ENCODE measurements at regions not wholly inside any gene's neighbourhood (a gene's known extent, or its start where the extent isn't known, plus 50 kb on each side); places are given as distances from the start of the nearest gene placed in this dataset.

DNA sequence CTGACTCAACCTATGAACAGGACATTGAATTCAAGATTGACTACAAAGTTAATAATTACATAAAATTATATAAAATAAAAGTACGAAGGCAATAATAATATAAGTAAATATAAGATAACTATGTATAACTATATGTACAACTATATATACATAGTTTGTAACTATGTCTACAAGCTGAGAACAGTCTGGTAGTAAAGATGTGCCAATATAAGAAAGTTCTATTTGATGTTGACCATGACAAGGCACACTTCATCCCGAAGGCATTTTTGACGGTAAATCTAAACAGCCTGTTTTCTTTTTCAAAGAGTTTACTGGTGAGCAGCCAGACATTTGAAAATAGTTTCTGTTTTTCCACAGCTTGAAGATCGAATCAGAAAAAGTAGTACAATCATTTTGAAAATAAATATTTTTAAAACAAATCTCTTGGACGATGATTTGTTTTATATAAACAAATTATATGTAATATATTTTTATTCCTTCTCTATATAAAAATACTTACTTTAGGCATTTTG, 112.9 kb downstream of the CEP44 start:
- WGBS, 4 donors, result 70 to 83% (median 75%) methylated on average over 5 of the region's 5 CpGs
- H3K27me3 ChIP-seq, result peaks cover 0 to 3% (median 0%) of the 10 kb centered on the region in 9 donors
- no peak for ATAC-seq

DNA sequence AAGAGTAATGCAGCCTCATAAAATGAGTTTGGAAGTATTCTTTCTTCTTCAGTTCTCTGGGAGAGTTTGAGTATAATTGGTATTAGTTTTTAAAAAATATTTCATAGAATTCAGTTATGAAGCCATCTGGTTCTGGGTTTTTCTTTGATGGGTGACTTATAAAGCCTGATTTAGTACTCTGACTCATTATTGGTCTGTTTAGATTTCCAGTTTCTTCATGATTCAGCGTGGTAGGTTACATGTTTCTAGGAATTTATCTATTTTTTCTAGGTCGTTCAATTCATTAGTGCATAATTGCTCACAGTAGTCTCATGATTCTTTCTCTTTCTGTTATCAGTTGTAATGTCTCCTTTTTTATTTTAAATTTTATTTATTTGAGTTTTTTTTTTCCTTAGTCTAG, 111.2 kb downstream of the CEP44 start:
- intact Hi-C loops (cut with DNase I), result no loop called here
- DNase-seq (no peak), ATAC-seq (no peak)
- H3K9me3 ChIP-seq, result no peaks in the 10 kb centered on the region
- H3K27me3 ChIP-seq, result no peaks in the 10 kb centered on the region
- no peak for TF ChIP-seq POLR2A (IDR thresholded peaks at IDR 0.05)
- TF ChIP-seq, protein P1, sequence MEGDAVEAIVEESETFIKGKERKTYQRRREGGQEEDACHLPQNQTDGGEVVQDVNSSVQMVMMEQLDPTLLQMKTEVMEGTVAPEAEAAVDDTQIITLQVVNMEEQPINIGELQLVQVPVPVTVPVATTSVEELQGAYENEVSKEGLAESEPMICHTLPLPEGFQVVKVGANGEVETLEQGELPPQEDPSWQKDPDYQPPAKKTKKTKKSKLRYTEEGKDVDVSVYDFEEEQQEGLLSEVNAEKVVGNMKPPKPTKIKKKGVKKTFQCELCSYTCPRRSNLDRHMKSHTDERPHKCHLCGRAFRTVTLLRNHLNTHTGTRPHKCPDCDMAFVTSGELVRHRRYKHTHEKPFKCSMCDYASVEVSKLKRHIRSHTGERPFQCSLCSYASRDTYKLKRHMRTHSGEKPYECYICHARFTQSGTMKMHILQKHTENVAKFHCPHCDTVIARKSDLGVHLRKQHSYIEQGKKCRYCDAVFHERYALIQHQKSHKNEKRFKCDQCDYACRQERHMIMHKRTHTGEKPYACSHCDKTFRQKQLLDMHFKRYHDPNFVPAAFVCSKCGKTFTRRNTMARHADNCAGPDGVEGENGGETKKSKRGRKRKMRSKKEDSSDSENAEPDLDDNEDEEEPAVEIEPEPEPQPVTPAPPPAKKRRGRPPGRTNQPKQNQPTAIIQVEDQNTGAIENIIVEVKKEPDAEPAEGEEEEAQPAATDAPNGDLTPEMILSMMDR (IDR thresholded peaks at IDR 0.05), result no peak
- H3K27ac ChIP-seq, result no peak overlapping the region
- 56 to 79% (median 69%) methylated on average over 2 of the region's 2 CpGs for WGBS, 4 donors
- H3K4me3 ChIP-seq, result no peak overlapping the region
- no peaks in the 10 kb centered on the region for H3K36me3 ChIP-seq
- no peaks in the 10 kb centered on the region for H3K4me1 ChIP-seq

More for the DNA sequence above, 112.9 kb downstream of the CEP44 start:
- Histone ChIP-seq H3K36me3 (no peaks in the 10 kb centered on the region), H3K4me1 (no peaks in the 10 kb centered on the region), H3K27ac (no peak overlapping the region), H3K4me3 (no peak overlapping the region), H3K9me3 (no peaks in the 10 kb centered on the region)
- TF ChIP-seq, protein P1 (IDR thresholded peaks at IDR 0.05), result no peak
- no peak for TF ChIP-seq POLR2A (IDR thresholded peaks at IDR 0.05)
- DNase-seq, result no peak
- intact Hi-C loops (cut with DNase I), result no loop called here

DNA sequence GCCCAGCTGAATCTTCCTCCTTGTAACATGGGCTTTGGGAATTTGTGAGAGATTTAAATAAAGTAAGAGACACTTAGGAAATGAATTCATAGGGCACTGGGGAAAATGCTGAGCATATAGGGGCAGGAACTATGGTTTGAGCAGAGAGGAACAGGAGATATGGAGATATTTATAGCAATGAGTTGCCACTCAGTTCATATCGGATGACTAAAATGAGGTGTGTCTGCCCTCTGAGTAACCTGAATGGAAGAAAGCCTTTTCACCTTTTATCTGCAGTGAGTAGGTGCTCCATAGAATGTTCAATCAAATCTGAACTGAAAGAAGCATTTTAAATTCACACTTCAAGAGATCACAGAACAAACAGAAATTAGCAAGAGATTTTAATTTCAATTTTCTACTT, 105.7 kb downstream of the CEP44 start:
- no peaks in the 10 kb centered on the region for H3K36me3 ChIP-seq
- WGBS, 4 donors, result 27 to 50% (median 38%) methylated on average over 1 of the region's 1 CpG
- ATAC-seq (peak in 2 of 4 donors; percentile 50 to 52), DNase-seq (no peak)
- H3K4me3 ChIP-seq, result no peak overlapping the region
- TF ChIP-seq POLR2A (IDR thresholded peaks at IDR 0.05), result no peak
- TF ChIP-seq, protein P1 (IDR thresholded peaks at IDR 0.05), result no peak
- peaks cover 0 to 10% (median 0%) of the 10 kb centered on the region in 12 donors for H3K4me1 ChIP-seq
- H3K27me3 ChIP-seq, result no peaks in the 10 kb centered on the region
- intact Hi-C loops (cut with DNase I), result no loop called here
- no peaks in the 10 kb centered on the region for H3K9me3 ChIP-seq
- no peak overlapping the region for H3K27ac ChIP-seq

DNA sequence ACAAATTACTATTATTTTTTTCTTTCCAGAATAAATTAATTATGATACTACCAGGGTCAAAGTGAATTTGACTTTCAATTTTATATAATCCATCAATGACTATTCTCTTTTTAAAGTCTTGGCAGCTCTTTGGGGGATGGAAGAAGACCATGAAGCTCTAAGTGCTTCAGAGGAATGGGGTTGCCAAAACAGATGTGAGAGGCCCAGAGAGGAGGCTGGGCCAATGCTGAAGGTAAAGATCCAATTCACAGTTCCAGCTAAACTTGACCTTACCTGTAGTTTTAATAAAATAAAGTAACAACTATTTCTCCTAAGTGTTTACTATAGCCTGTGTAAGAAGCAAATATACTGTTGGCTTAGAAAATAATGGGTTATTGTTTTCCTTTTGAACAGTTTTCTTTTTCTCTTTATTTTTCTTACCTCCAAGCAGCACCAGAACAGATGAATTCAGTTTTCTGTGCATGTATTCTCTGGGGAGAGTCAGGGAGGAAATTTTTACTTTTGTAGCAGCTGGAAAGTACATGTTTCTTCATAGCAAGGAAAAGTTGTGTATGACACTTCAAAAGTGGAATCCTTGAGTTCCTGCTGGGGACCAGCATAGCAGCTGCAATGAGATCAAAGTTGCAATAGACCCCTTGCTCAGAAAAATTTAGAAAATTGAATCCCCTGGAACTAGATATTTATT, 104.9 kb downstream of the CEP44 start:
- DNase-seq (no peak), ATAC-seq (no peak)
- no peak for TF ChIP-seq POLR2A (IDR thresholded peaks at IDR 0.05)
- TF ChIP-seq, protein P1 (IDR thresholded peaks at IDR 0.05), result no peak

More for the DNA sequence above, 104.9 kb downstream of the CEP44 start:
- intact Hi-C loops (cut with DNase I), result no loop called here
- Histone ChIP-seq H3K27ac (no peak overlapping the region), H3K27me3 (no peaks in the 10 kb centered on the region), H3K4me3 (no peak overlapping the region), H3K36me3 (no peaks in the 10 kb centered on the region), H3K4me1 (peaks cover 0 to 10% (median 0%) of the 10 kb centered on the region in 12 donors), H3K9me3 (no peaks in the 10 kb centered on the region)

Measured in heart left ventricle (tissue), 16 donors.